ENCODE measurements at regions not wholly inside any gene's neighbourhood (a gene's known extent, or its start where the extent isn't known, plus 50 kb on each side); places are given as distances from the start of the nearest gene placed in this dataset.

DNA sequence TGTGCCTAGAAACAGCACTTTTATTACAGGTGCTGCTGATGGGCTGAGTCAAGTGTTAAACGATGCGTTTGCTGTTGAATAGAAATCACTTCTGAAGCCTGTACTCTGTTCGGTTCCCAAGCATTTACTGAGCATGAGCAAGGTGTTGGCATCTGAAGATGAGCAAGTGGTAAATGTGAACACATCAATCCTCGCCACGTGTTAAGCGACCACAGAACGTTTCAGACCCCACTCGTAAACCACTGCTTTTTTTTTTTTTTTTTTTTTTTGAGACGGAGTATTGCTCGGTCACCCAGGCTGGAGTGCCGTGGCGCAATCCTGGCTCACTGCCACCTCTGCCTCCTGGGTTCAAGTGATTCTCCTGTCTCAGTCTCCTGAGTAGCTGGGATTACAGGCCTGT, 241.2 kb downstream of the SETD4 start:
- no peak for TF ChIP-seq POLR2A (IDR thresholded peaks at IDR 0.05)
- TF ChIP-seq, protein P1, sequence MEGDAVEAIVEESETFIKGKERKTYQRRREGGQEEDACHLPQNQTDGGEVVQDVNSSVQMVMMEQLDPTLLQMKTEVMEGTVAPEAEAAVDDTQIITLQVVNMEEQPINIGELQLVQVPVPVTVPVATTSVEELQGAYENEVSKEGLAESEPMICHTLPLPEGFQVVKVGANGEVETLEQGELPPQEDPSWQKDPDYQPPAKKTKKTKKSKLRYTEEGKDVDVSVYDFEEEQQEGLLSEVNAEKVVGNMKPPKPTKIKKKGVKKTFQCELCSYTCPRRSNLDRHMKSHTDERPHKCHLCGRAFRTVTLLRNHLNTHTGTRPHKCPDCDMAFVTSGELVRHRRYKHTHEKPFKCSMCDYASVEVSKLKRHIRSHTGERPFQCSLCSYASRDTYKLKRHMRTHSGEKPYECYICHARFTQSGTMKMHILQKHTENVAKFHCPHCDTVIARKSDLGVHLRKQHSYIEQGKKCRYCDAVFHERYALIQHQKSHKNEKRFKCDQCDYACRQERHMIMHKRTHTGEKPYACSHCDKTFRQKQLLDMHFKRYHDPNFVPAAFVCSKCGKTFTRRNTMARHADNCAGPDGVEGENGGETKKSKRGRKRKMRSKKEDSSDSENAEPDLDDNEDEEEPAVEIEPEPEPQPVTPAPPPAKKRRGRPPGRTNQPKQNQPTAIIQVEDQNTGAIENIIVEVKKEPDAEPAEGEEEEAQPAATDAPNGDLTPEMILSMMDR (IDR thresholded peaks at IDR 0.05 in 4 of 5, conservative IDR thresholded peaks at IDR 0.05 in 1 of 5): no peak
